BLaER1 treated with 17β-estradiol and CSF1 and Interleukin-3, amounts not matched to agents 10 nM and 100 nM (cell line): ENCODE measurements at regions not wholly inside any gene's neighbourhood (a gene's known extent, or its start where the extent isn't known, plus 50 kb on each side); places are given as distances from the start of the nearest gene placed in this dataset.
A peak's percentile ranks its signal among the peaks of the same experiment; 100 is the strongest.

Experiments used
- H3K27ac ChIP-seq, 11 experiments: shearing (Covaris generic); formaldehyde crosslinking; 2 replicates each; pipeline ENCODE4 v1.8.1; 2022
- H3K27me3 ChIP-seq, 11 experiments: shearing (Covaris generic); formaldehyde crosslinking; 2 replicates each; pipeline ENCODE4 v1.8.1; 2022
- H3K36me3 ChIP-seq, 11 experiments: shearing (Covaris generic); formaldehyde crosslinking; 2 replicates each; pipeline ENCODE4 v1.8.1; 2022
- H3K4me1 ChIP-seq, 10 experiments: shearing (Covaris generic); formaldehyde crosslinking; 2 replicates each; pipeline ENCODE4 v1.8.1; 2022
- H3K4me2 ChIP-seq, 11 experiments: shearing (Covaris generic); formaldehyde crosslinking; 2 replicates each; pipeline ENCODE4 v1.8.1; 2022
- H3K4me3 ChIP-seq, 10 experiments: shearing (Covaris generic); formaldehyde crosslinking; 2 replicates each; pipeline ENCODE4 v1.8.1; 2022
- H3K9ac ChIP-seq, 11 experiments: shearing (Covaris generic); formaldehyde crosslinking; 2 replicates each; pipeline ENCODE4 v1.8.1; 2022
- H3K9me3 ChIP-seq, 11 experiments: shearing (Covaris generic); formaldehyde crosslinking; replicated peaks in 1 of 11; 2 replicates each; pipeline ENCODE4 v1.8.1; 2022
- H4K20me1 ChIP-seq, 11 experiments: shearing (Covaris generic); formaldehyde crosslinking; 2 replicates each; pipeline ENCODE4 v1.8.1; 2022
- Cebpa-rat ChIP-seq, 11 experiments: shearing (Covaris generic); IDR thresholded peaks; 2 replicates each; pipeline ENCODE4 v1.8.1; 2022

DNA sequence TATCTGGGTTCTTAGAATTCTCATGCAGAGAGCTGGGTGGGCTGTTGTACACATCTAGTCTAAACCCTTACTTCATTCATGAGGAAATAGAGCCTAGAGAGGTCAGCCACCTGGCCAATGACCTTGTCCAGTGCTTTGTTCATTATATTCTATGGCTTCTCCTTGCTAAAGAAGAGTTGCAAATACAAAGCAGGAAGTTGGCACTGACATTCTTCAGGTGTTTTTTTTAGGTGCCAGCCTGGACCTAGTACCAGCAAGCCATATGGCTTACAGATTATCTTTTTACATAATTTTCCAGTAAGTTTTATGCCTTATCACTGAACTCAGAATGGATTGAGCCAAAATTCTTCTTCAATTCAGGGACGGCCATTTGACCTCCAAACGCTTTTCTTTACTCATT is 54.7 kb upstream of the PGM2 start:
- Histone ChIP-seq H3K27me3 (no peaks in the 10 kb centered on the region), H4K20me1 (no peaks in the 10 kb centered on the region), H3K9ac (no peak overlapping the region), H3K27ac (no peak overlapping the region), H3K9me3 (peaks cover 0 to 3% (median 0%) of the 10 kb centered on the region in 11 experiments; a peak in 2 of 22 replicates), H3K36me3 (no peaks in the 10 kb centered on the region), H3K4me2 (no peak overlapping the region), H3K4me3 (no peak overlapping the region), H3K4me1 (peaks cover 0 to 28% (median 0%) of the 10 kb centered on the region in 10 experiments; a peak in 4 of 20 replicates)
- no peak for TF ChIP-seq Cebpa-rat (IDR thresholded peaks at IDR 0.05)

DNA sequence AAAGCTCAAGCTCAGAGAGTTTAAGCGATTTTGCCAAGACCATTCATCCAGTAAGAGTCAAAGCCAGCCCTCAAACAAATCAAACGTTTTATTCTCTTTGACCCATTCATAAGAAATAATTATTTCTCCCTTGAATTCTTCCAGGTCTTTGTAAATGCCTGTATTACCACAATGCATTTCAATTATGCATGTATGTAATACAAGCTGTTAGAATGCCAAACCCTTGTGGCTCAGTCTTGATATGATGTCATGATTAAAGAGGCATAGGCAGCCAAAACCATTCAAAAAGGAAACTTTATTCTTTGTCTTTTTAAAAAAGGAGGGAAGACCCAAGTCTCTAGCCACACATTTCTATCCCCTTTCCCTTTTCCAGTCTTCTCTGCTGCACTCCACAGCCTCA is 56.5 kb upstream of the PGM2 start:
- no peak overlapping the region for H3K4me2 ChIP-seq
- H4K20me1 ChIP-seq, result no peaks in the 10 kb centered on the region
- no peak overlapping the region for H3K9ac ChIP-seq
- H3K9me3 ChIP-seq, result peaks cover 0 to 3% (median 0%) of the 10 kb centered on the region in 11 experiments; a peak in 2 of 22 replicates
- H3K4me3 ChIP-seq, result no peak overlapping the region
- H3K36me3 ChIP-seq, result no peaks in the 10 kb centered on the region
- no peak overlapping the region for H3K27ac ChIP-seq
- no peak for TF ChIP-seq Cebpa-rat (IDR thresholded peaks at IDR 0.05)
- no peaks in the 10 kb centered on the region for H3K27me3 ChIP-seq
- peaks cover 0 to 28% (median 0%) of the 10 kb centered on the region in 10 experiments; a peak in 4 of 20 replicates for H3K4me1 ChIP-seq

DNA sequence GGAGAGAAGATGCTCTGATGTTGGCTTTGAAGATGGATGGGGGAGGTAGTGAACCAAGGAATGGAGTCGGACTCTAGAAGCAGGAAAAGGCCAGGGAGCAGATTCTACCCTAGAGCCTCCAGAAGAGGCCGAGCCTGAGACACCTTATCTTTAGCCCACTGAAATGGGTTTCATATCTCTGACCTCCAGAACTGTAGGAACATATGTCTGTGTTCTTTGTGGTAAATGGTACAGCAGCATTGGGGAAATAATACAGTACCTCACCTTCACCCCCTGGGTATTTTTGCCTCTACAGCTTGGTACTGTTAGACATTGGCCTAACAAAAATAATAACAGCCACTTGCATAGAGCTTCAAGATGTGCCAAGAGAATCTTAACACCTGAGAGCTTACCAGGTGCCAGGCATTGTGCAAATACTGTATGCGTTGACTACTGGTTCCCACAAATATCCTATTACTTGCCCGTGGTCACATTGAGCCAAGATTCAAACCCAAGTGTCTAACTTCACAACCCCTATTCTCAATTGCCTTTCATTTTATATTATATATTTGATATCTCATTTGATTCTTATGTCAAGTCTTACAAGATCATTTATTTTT is 57.0 kb upstream of the PGM2 start:
- Histone ChIP-seq H3K4me2 (no peak overlapping the region), H3K27ac (no peak overlapping the region), H3K36me3 (no peaks in the 10 kb centered on the region), H3K9ac (no peak overlapping the region), H3K4me3 (no peak overlapping the region), H4K20me1 (no peaks in the 10 kb centered on the region), H3K27me3 (no peaks in the 10 kb centered on the region), H3K9me3 (peaks cover 0 to 3% (median 0%) of the 10 kb centered on the region in 11 experiments; a peak in 2 of 22 replicates), H3K4me1 (peaks cover 0 to 28% (median 0%) of the 10 kb centered on the region in 10 experiments; a peak in 4 of 20 replicates)
- no peak for TF ChIP-seq Cebpa-rat (IDR thresholded peaks at IDR 0.05)

DNA sequence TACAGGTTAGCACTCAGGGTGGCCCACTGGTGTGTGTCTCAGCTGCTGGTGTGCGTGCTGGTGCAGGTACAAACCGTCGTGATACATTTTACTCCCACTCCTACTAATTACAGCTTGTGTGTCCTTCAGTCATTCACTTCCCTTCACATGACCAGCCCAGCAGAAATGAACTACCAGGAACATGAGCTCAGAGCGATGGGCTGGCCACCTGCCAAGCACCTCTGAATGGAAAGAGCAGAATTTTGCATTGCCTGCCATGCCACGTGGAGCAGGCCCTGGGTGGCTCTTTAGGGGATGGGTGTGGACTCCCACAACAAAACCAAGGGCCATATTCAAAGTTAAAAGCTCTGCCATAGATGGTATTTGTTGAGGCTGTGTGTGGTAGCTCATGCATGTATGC is 58.9 kb upstream of the PGM2 start:
- Histone ChIP-seq H3K36me3 (no peaks in the 10 kb centered on the region), H3K27ac (no peak overlapping the region), H3K9me3 (no peaks in the 10 kb centered on the region), H3K4me3 (no peak overlapping the region), H3K27me3 (no peaks in the 10 kb centered on the region), H4K20me1 (no peaks in the 10 kb centered on the region), H3K9ac (no peak overlapping the region), H3K4me2 (peak overlapping the region in 2 of 11 experiments; percentile 52 to 62; a peak in 4 of 22 replicates), H3K4me1 (peaks cover 0 to 24% (median 0%) of the 10 kb centered on the region in 10 experiments; a peak in 4 of 20 replicates)
- no peak for TF ChIP-seq Cebpa-rat (IDR thresholded peaks at IDR 0.05)

GRCh38 chr4:37767019-37767418 is 59.5 kb upstream of the PGM2 start:
- H3K27ac ChIP-seq, result no peak overlapping the region
- H3K9ac ChIP-seq, result no peak overlapping the region
- H3K4me1 ChIP-seq, result peaks cover 0 to 30% (median 0%) of the 10 kb centered on the region in 10 experiments; a peak in 4 of 20 replicates
- H3K4me2 ChIP-seq, result peak overlapping the region in 2 of 11 experiments; percentile 52 to 62; a peak in 4 of 22 replicates
- H3K4me3 ChIP-seq, result no peak overlapping the region
- no peaks in the 10 kb centered on the region for H3K9me3 ChIP-seq
- no peaks in the 10 kb centered on the region for H4K20me1 ChIP-seq
- H3K27me3 ChIP-seq, result no peaks in the 10 kb centered on the region
- H3K36me3 ChIP-seq, result no peaks in the 10 kb centered on the region
- TF ChIP-seq Cebpa-rat (IDR thresholded peaks at IDR 0.05), result no peak

DNA sequence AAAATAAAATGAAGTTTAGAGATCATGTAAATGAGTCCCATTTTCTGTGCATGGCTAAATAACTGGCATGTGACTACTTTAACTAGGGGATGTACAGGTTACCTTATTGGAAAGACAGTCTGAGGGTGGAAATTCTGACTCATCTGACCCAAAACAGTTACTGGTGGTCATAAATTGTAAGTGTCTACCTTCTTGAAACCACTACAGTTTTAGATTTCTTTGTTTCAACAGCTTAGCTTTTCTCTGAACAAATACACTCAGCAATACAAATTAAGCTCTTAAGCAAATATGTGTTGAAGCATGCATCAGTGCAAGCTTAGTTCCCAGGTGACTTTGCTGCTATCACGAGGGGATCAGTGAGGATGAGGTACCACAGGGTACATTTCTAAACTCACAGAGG is 60.7 kb upstream of the PGM2 start:
- no peak overlapping the region for H3K27ac ChIP-seq
- TF ChIP-seq Cebpa-rat (IDR thresholded peaks at IDR 0.05), result no peak
- no peaks in the 10 kb centered on the region for H3K36me3 ChIP-seq
- no peak overlapping the region for H3K9ac ChIP-seq
- no peaks in the 10 kb centered on the region for H3K27me3 ChIP-seq
- no peaks in the 10 kb centered on the region for H4K20me1 ChIP-seq
- peaks cover 0 to 39% (median 0%) of the 10 kb centered on the region in 10 experiments; a peak in 4 of 20 replicates for H3K4me1 ChIP-seq
- H3K4me3 ChIP-seq, result no peak overlapping the region
- H3K4me2 ChIP-seq, result no peak overlapping the region
- H3K9me3 ChIP-seq, result no peaks in the 10 kb centered on the region

DNA sequence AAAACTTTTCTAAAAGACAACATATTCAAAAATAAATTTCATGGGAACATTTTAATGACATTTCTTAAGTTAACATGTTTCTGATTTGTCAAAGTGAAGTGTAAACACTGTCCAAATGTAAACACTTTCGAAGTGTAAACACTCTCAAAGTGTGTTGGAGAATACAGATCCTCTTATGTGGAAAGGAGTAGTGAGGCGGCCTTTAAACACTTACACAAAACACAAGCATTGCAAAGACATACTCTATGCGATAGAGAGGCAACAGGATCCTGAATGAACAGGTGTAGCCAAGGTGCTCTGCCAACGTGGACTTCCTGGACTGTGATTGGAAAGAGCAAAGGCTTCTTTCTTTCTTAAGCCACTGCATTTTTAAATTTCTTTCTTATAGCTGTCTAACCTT is 62.7 kb upstream of the PGM2 start:
- no peak for TF ChIP-seq Cebpa-rat (IDR thresholded peaks at IDR 0.05)
- Histone ChIP-seq H3K36me3 (no peaks in the 10 kb centered on the region), H4K20me1 (no peaks in the 10 kb centered on the region), H3K4me2 (no peak overlapping the region), H3K9me3 (peaks cover 0 to 9% (median 0%) of the 10 kb centered on the region in 11 experiments; a peak in 2 of 22 replicates), H3K27ac (no peak overlapping the region), H3K4me1 (peaks cover 0 to 58% (median 5%) of the 10 kb centered on the region in 10 experiments; a peak in 13 of 20 replicates), H3K27me3 (no peaks in the 10 kb centered on the region), H3K9ac (no peak overlapping the region), H3K4me3 (no peak overlapping the region)

GRCh38 chr4:37762991-37763368 is 63.5 kb upstream of the PGM2 start:
- Histone ChIP-seq H3K27me3 (no peaks in the 10 kb centered on the region), H3K9me3 (peaks cover 0 to 9% (median 0%) of the 10 kb centered on the region in 11 experiments; a peak in 2 of 22 replicates), H3K9ac (no peak overlapping the region), H3K4me1 (peaks cover 5 to 60% (median 13%) of the 10 kb centered on the region in 10 experiments; a peak in 18 of 20 replicates), H4K20me1 (no peaks in the 10 kb centered on the region), H3K36me3 (no peaks in the 10 kb centered on the region), H3K4me3 (no peak overlapping the region), H3K27ac (peak overlapping the region in 1 of 11 experiments; percentile 13; a peak in 1 of 22 replicates), H3K4me2 (no peak overlapping the region)
- TF ChIP-seq Cebpa-rat (IDR thresholded peaks at IDR 0.05), result no peak

GRCh38 chr4:37762294-37762990 is 64.0 kb upstream of the PGM2 start:
- Histone ChIP-seq H4K20me1 (no peaks in the 10 kb centered on the region), H3K9me3 (peaks cover 0 to 11% (median 0%) of the 10 kb centered on the region in 11 experiments; a peak in 4 of 22 replicates), H3K9ac (no peak overlapping the region), H3K4me1 (peaks cover 9 to 60% (median 18%) of the 10 kb centered on the region in 10 experiments; a peak in 18 of 20 replicates), H3K36me3 (no peaks in the 10 kb centered on the region), H3K27me3 (no peaks in the 10 kb centered on the region), H3K4me2 (no peak overlapping the region), H3K27ac (no peak overlapping the region), H3K4me3 (no peak overlapping the region)
- TF ChIP-seq Cebpa-rat (IDR thresholded peaks at IDR 0.05), result no peak
